ENCODE measurements at regions not wholly inside any gene's neighbourhood (a gene's known extent, or its start where the extent isn't known, plus 50 kb on each side); places are given as distances from the start of the nearest gene placed in this dataset.

GRCh38 chr4:100690812-100691211 is 173.0 kb upstream of the EMCN start:
- TF ChIP-seq CTCF (conservative IDR thresholded peaks at IDR 0.05; ENCODE audit: low read depth, low read length) (no peak), EZH2 (IDR thresholded peaks at IDR 0.05; ENCODE audit: borderline replicate concordance, low read depth, low read length, poor library complexity, severe bottlenecking) (no peak)
